ENCODE measurements at regions not wholly inside any gene's neighbourhood (a gene's known extent, or its start where the extent isn't known, plus 50 kb on each side); places are given as distances from the start of the nearest gene placed in this dataset.
"Not testable (repeated sequence)": the region's sequence is repeated elsewhere in the genome, so short reads cannot be mapped to it uniquely, and the experiment has no call there.

GRCh38 chr14:59004012-59004411, 184.5 kb upstream of the DAAM1 start:
- Histone ChIP-seq H3K27me3 (no peaks in the 10 kb centered on the region), H3K9me3 (no peaks in the 10 kb centered on the region), H3K4me3 (no peak overlapping the region), H3K4me1 (no peaks in the 10 kb centered on the region), H3K36me3 (no peaks in the 10 kb centered on the region), H3K27ac (no peak overlapping the region)
- DNase-seq, result no peak
- no peak for TF ChIP-seq POLR2A (IDR thresholded peaks at IDR 0.05)
- no peak for TF ChIP-seq CTCF (IDR thresholded peaks at IDR 0.05)
- intact Hi-C loops (cut with DNase I), result no loop called here
- WGBS, 2 donors, result 78 to 100% methylated on average over 2 of the region's 2 CpGs

GRCh38 chr14:59006179-59006578, 182.3 kb upstream of the DAAM1 start:
- H3K4me3 ChIP-seq; H3K9me3 ChIP-seq; H3K27ac ChIP-seq; H3K27me3 ChIP-seq; DNase-seq; H3K36me3 ChIP-seq; intact Hi-C loops (cut with DNase I); H3K4me1 ChIP-seq: not testable (repeated sequence)
- WGBS, 2 donors, result 72 to 83% methylated on average over 4 of the region's 4 CpGs

GRCh38 chr14:59009967-59010366, 178.5 kb upstream of the DAAM1 start:
- peaks cover 0 to 20% (median 3%) of the 10 kb centered on the region in 3 donors for H3K9me3 ChIP-seq
- H3K4me1 ChIP-seq, result no peaks in the 10 kb centered on the region
- H3K36me3 ChIP-seq, result no peaks in the 10 kb centered on the region
- no peak overlapping the region for H3K4me3 ChIP-seq
- intact Hi-C loops (cut with DNase I), result no loop called here
- H3K27me3 ChIP-seq, result no peaks in the 10 kb centered on the region
- TF ChIP-seq POLR2A (IDR thresholded peaks at IDR 0.05), result no peak
- TF ChIP-seq CTCF (IDR thresholded peaks at IDR 0.05), result no peak
- no peak overlapping the region for H3K27ac ChIP-seq
- DNase-seq, result no peak

- WGBS, 2 donors, result 67 to 78% methylated on average over 4 to 7 of the region's 7 CpGs
- Histone ChIP-seq H3K36me3 (no peaks in the 10 kb centered on the region), H3K27me3 (no peaks in the 10 kb centered on the region), H3K4me3 (no peak overlapping the region), H3K9me3 (peaks cover 0 to 20% (median 3%) of the 10 kb centered on the region in 3 donors), H3K4me1 (no peaks in the 10 kb centered on the region), H3K27ac (no peak overlapping the region)
- intact Hi-C loops (cut with DNase I), result no loop called here
- no peak for DNase-seq
- TF ChIP-seq CTCF (IDR thresholded peaks at IDR 0.05) (no peak), POLR2A (IDR thresholded peaks at IDR 0.05) (no peak)
These were observed 174.7 kb upstream of the DAAM1 start for GRCh38 chr14:59013672-59014298.

GRCh38 chr14:59015482-59015881, 173.0 kb upstream of the DAAM1 start:
- intact Hi-C loops (cut with DNase I), result no loop called here
- Histone ChIP-seq H3K27ac (no peak overlapping the region), H3K27me3 (no peaks in the 10 kb centered on the region), H3K36me3 (no peaks in the 10 kb centered on the region), H3K9me3 (peaks cover 0 to 20% (median 3%) of the 10 kb centered on the region in 3 donors), H3K4me1 (no peaks in the 10 kb centered on the region), H3K4me3 (no peak overlapping the region)
- 83 to 100% methylated on average over 1 of the region's 3 CpGs for WGBS, 2 donors
- DNase-seq, result no peak
- TF ChIP-seq POLR2A (IDR thresholded peaks at IDR 0.05), result no peak
- TF ChIP-seq CTCF (IDR thresholded peaks at IDR 0.05), result no peak
